Fibroblast of lung (primary cell): ENCODE measurements at regions not wholly inside any gene's neighbourhood (a gene's known extent, or its start where the extent isn't known, plus 50 kb on each side); places are given as distances from the start of the nearest gene placed in this dataset.

Experiments used
- EZH2 ChIP-seq: IDR thresholded peaks from 2 replicates; pipeline ENCODE4 v1.5.1; 2012; ENCODE audit warnings: low read length, control low read depth, mild to moderate bottlenecking; ENCODE audit errors: missing control alignments
- TF ChIP-seq, protein P1 (sequence below), 2 donors: IDR thresholded peaks in 1 of 2; conservative IDR thresholded peaks in 1 of 2; 1 replicate in 1 of 2; 2 replicates in 1 of 2; pipeline ENCODE4 v1.5.1; 2011 to 2012; ENCODE audit warnings: low read length in 2 of 2, control low read depth in 1 of 2, inconsistent platforms in 1 of 2, low read depth in 1 of 2, mild to moderate bottlenecking in 1 of 2

GRCh38 chr12:33609910-33610309 lies 170.3 kb upstream of the SYT10 start:
- TF ChIP-seq, protein P1, sequence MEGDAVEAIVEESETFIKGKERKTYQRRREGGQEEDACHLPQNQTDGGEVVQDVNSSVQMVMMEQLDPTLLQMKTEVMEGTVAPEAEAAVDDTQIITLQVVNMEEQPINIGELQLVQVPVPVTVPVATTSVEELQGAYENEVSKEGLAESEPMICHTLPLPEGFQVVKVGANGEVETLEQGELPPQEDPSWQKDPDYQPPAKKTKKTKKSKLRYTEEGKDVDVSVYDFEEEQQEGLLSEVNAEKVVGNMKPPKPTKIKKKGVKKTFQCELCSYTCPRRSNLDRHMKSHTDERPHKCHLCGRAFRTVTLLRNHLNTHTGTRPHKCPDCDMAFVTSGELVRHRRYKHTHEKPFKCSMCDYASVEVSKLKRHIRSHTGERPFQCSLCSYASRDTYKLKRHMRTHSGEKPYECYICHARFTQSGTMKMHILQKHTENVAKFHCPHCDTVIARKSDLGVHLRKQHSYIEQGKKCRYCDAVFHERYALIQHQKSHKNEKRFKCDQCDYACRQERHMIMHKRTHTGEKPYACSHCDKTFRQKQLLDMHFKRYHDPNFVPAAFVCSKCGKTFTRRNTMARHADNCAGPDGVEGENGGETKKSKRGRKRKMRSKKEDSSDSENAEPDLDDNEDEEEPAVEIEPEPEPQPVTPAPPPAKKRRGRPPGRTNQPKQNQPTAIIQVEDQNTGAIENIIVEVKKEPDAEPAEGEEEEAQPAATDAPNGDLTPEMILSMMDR (conservative IDR thresholded peaks at IDR 0.05 in 1 of 2, IDR thresholded peaks at IDR 0.05 in 1 of 2; ENCODE audit: low read depth in 1 of 2, low read length in 2 of 2), result no peak
- TF ChIP-seq EZH2, result no peak
